SK-N-SH (cell line): ENCODE measurements at regions not wholly inside any gene's neighbourhood (a gene's known extent, or its start where the extent isn't known, plus 50 kb on each side); places are given as distances from the start of the nearest gene placed in this dataset.

Source experiments
- CTCF ChIA-PET: fragments of 300-600, 350-600 bp; formaldehyde crosslinking; extraction: SDS; loops from one replicate; lab custom pipeline; 2021; lab: Yijun Ruan, JAX
- POLR2A ChIA-PET: fragments of 350-600 bp; sonication (Branson Sonifier 250); formaldehyde crosslinking; extraction: SDS; loops from one replicate; lab custom pipeline; 2020; ENCODE audit warnings: antibody characterized with exemption, inconsistent platforms; lab: Yijun Ruan, JAX
- DNase-seq: peaks from one replicate; pipeline ENCODE4 v3.0.0; 2012
- H2AFZ ChIP-seq: fragments of 200-600 bp; sonication (generic); 2 replicates; pipeline ENCODE4 v1.8.1; 2016; ENCODE audit warnings: antibody characterized with exemption, mild to moderate bottlenecking, low read depth
- H3F3A ChIP-seq: fragments of 200-600 bp; sonication (generic); replicated peaks from 2 replicates; pipeline ENCODE3; 2016; ENCODE audit warnings: antibody characterized with exemption, mild to moderate bottlenecking; ENCODE audit not compliant: insufficient read depth
- H3K27ac ChIP-seq, 2 experiments: fragments of 200-500 bp in 1 of 2; fragments of 200-600 bp in 1 of 2; sonication (Bioruptor generic) in 1 of 2; sonication (generic), shearing (Covaris generic) in 1 of 2; 2 replicates each; pipeline versions ENCODE4 v1.5.1 to v1.6.1; 2014 to 2016; ENCODE audit warnings: low read depth in 2 of 2, inconsistent platforms in 1 of 2, low read length in 1 of 2, mild to moderate bottlenecking in 1 of 2, mixed read lengths in 1 of 2
- H3K27me3 ChIP-seq: fragments of 200-600 bp; sonication (generic), shearing (Covaris generic); 2 replicates; pipeline ENCODE4 v1.6.1; 2016; ENCODE audit warnings: mixed run types; ENCODE audit not compliant: insufficient read depth
- H3K36me3 ChIP-seq, 2 experiments: fragments of 200-500 bp in 1 of 2; fragments of 200-600 bp in 1 of 2; sonication (Bioruptor generic) in 1 of 2; sonication (generic) in 1 of 2; replicated peaks in 1 of 2; 2 replicates each; pipeline versions ENCODE3 to v1.5.1; 2014 to 2016; ENCODE audit warnings: low read length in 1 of 2, mild to moderate bottlenecking in 1 of 2; ENCODE audit not compliant: insufficient read depth in 2 of 2, control insufficient read depth in 1 of 2
- H3K4me1 ChIP-seq, 2 experiments: fragments of 200-500 bp in 1 of 2; fragments of 200-600 bp in 1 of 2; sonication (Bioruptor generic) in 1 of 2; sonication (generic), shearing (Covaris generic) in 1 of 2; 2 replicates each; pipeline versions ENCODE4 v1.5.1 to v1.6.1; 2014 to 2016; ENCODE audit warnings: low read depth in 1 of 2, low read length in 1 of 2, mixed run types in 1 of 2; ENCODE audit not compliant: insufficient read depth in 2 of 2, control insufficient read depth in 1 of 2
- H3K4me2 ChIP-seq: fragments of 200-600 bp; sonication (generic), shearing (Covaris generic); 2 replicates; pipeline ENCODE4 v1.6.1; 2017; ENCODE audit warnings: mixed run types
- H3K4me3 ChIP-seq, 2 experiments: fragments of 200-500 bp in 1 of 2; fragments of 200-600 bp in 1 of 2; sonication (Bioruptor generic) in 1 of 2; sonication (generic), shearing (Covaris generic) in 1 of 2; 2 replicates each; pipeline versions ENCODE4 v1.5.1 to v1.8.1; 2014 to 2016; ENCODE audit warnings: low read depth in 2 of 2, inconsistent platforms in 1 of 2, low read length in 1 of 2, mild to moderate bottlenecking in 1 of 2, mixed read lengths in 1 of 2, moderate library complexity in 1 of 2
- H3K79me2 ChIP-seq: fragments of 200-600 bp; sonication (generic); 2 replicates; pipeline ENCODE4 v1.8.1; 2017; ENCODE audit warnings: mild to moderate bottlenecking; ENCODE audit not compliant: insufficient read depth
- H3K9ac ChIP-seq: fragments of 200-600 bp; sonication (generic); 2 replicates; pipeline ENCODE4 v1.6.1; 2017; ENCODE audit warnings: mixed run types
- H3K9me2 ChIP-seq: fragments of 200-600 bp; sonication (generic); 2 replicates; pipeline ENCODE4 v1.6.1; 2017; ENCODE audit warnings: mixed run types
- H3K9me3 ChIP-seq: fragments of 200-600 bp; sonication (generic); 2 replicates; pipeline ENCODE4 v1.6.1; 2017; ENCODE audit warnings: mixed run types, mild to moderate bottlenecking, moderate library complexity
- H4K20me1 ChIP-seq: fragments of 200-600 bp; sonication (generic); 2 replicates; pipeline ENCODE4 v1.6.1; 2017; ENCODE audit warnings: mild to moderate bottlenecking, mixed run types; ENCODE audit not compliant: insufficient read depth
- CHD2 ChIP-seq: fragments of 150-350 bp; IDR thresholded peaks from 2 replicates; pipeline ENCODE4 v1.6.1; 2018; ENCODE audit warnings: low read length; ENCODE audit not compliant: partially characterized antibody
- FOSL2 ChIP-seq: IDR thresholded peaks from 2 replicates; pipeline ENCODE4 v1.4.0; 2012; ENCODE audit warnings: low read depth, mild to moderate bottlenecking, moderate library complexity, borderline replicate concordance
- FOXJ3 ChIP-seq: sonication (generic); formaldehyde crosslinking; IDR thresholded peaks from 2 replicates; pipeline ENCODE4 v1.5.1; 2020; ENCODE audit warnings: mild to moderate bottlenecking, missing genetic modification reagents
- FOXM1 ChIP-seq: IDR thresholded peaks from 2 replicates; pipeline ENCODE4 v1.4.0; 2012; ENCODE audit warnings: low read depth, mild to moderate bottlenecking
- IRF3 ChIP-seq: fragments of 150-350 bp; IDR thresholded peaks from 2 replicates; pipeline ENCODE4 v1.6.1; 2016; ENCODE audit warnings: mild to moderate bottlenecking, low read depth, low read length
- RAD21 ChIP-seq: IDR thresholded peaks from 2 replicates; pipeline ENCODE4 v1.6.1; 2012; ENCODE audit warnings: mild to moderate bottlenecking, low read length
- RFX5 ChIP-seq: IDR thresholded peaks from 2 replicates; pipeline ENCODE4 v1.6.1; 2012; ENCODE audit warnings: mild to moderate bottlenecking, improper control_type of control experiment, low read length
- SMC3 ChIP-seq: IDR thresholded peaks from 2 replicates; pipeline ENCODE4 v1.6.1; 2012; ENCODE audit warnings: low read depth, low read length, improper control_type of control experiment
- ZBTB33 ChIP-seq: IDR thresholded peaks from 2 replicates; pipeline ENCODE4 v1.4.0; 2012; ENCODE audit warnings: low read depth, borderline replicate concordance
- WGBS: methylation state at CpG from one replicate; pipeline ENCODE4 v1.1.6; 2017; ENCODE audit warnings: low lambda C conversion rate; 5-methylcytosine and 5-hydroxymethylcytosine counted together
- TF ChIP-seq, protein P1 (sequence below): IDR thresholded peaks from 2 replicates; pipeline ENCODE4 v1.4.0; 2012; ENCODE audit warnings: low read depth

DNA sequence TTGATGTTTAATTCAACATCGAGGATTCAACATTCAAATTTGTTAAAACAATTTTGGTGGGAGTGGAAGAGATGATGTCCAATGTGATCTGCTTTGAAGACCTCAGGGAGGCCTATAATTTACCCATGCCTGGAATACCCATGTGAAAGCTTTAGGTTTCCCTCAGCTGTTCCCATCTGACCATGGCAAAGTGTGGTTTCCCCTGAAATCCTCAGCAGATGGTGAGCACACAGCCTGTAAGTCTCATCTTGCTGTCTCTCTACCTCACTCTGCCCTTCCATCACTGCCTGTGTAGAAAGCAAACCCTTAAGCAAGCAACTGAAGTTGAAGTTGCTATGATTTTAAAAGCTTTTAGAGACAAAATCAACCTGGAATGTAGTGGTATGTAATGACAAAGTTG is 80.1 kb upstream of the ATF3 start (continued):
- TF ChIP-seq, protein P1, sequence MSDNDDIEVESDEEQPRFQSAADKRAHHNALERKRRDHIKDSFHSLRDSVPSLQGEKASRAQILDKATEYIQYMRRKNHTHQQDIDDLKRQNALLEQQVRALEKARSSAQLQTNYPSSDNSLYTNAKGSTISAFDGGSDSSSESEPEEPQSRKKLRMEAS = no peak
- no peak for TF ChIP-seq FOSL2
- no peak for TF ChIP-seq FOXM1

DNA sequence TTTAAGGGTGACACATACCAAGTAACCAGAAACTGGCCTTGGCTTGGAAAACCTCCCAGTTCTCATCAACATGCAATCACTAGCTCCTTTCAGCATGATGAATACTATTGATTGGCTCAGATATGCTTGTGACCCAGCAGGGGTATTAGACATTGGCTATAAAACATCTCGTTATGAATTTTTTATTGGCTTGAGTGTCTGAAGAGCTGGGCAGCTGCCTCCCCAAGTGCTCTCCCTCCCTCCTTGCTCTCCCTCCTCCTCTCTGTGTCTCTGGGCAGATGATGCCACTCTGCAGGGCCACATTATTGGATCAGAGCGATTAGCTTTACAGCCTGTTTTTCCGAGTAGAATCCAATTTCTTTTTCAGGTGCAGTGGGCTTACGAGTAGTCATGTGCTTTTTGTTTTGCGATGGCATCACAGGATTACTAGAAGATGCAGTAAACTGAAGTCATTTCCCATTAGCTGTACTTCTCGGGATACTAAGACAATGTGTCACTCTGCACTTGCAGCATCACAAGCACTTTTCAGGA is 79.3 kb upstream of the ATF3 start:
- H3K4me1 ChIP-seq = no peaks in the 10 kb centered on the region; a peak in 1 of 4 replicates
- H3K9me2 ChIP-seq = no peaks in the 10 kb centered on the region
- 54% methylated on average over 6 of the region's 6 CpGs for WGBS
- H3K36me3 ChIP-seq = no peaks in the 10 kb centered on the region
- no peaks in the 10 kb centered on the region for H3F3A ChIP-seq
- H3K9me3 ChIP-seq = no peaks in the 10 kb centered on the region
- peaks cover 5% of the 10 kb centered on the region; the same call in 1 of the 2 replicates for H3K27me3 ChIP-seq
- H2AFZ ChIP-seq = no peak overlapping the region
- H3K9ac ChIP-seq = no peak overlapping the region
- H3K27ac ChIP-seq = no peak overlapping the region
- ChIA-PET CTCF (interaction anchor here (1.0 to 1.8 kb wide), 8 partner anchors 11 to 221 kb away, joined by 3 to 7 read pairs (median 4); no protein-coding TSS in a partner anchor), POLR2A (no interaction called here)
- peak; percentile 67 for TF ChIP-seq RFX5
- TF ChIP-seq ZBTB33 = no peak
- no peak overlapping the region for H3K4me3 ChIP-seq
- H3K79me2 ChIP-seq = no peaks in the 10 kb centered on the region
- no peak for DNase-seq
- H4K20me1 ChIP-seq = no peaks in the 10 kb centered on the region
- no peak overlapping the region for H3K4me2 ChIP-seq

DNA sequence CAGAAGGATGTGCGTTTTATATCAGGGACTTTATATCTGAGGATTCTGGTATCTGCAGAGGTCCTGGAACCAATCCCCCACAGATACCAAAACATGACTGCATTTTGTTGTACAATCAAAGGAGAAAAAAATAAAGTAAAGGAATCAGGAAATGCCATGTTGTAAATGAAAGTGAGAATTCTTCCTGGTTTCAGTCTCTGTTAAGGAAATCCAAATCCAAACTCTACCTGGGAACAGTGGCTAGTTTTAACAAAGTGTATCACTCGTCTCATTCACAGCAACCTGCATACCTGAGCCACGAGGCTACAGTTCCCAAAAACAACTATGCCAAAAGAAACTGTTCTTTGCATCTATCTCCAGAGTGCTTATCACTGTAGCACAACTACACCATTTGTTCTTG is 77.3 kb upstream of the ATF3 start:
- H3K9ac ChIP-seq = no peak overlapping the region
- no peaks in the 10 kb centered on the region for H3K36me3 ChIP-seq
- 39% methylated on average over 3 of the region's 3 CpGs for WGBS
- H2AFZ ChIP-seq = no peak overlapping the region
- no peaks in the 10 kb centered on the region; a peak in 1 of 4 replicates for H3K4me1 ChIP-seq
- H3K27me3 ChIP-seq = peaks cover 5% of the 10 kb centered on the region; the same call in 1 of the 2 replicates
- no peak for DNase-seq
- no peak overlapping the region for H3K4me3 ChIP-seq
- H3K4me2 ChIP-seq = no peak overlapping the region
- no peaks in the 10 kb centered on the region for H3K9me3 ChIP-seq
- no peaks in the 10 kb centered on the region for H4K20me1 ChIP-seq
- no peak overlapping the region for H3K27ac ChIP-seq
- no peaks in the 10 kb centered on the region for H3K79me2 ChIP-seq
- H3K9me2 ChIP-seq = no peaks in the 10 kb centered on the region
- H3F3A ChIP-seq = no peaks in the 10 kb centered on the region
- CTCF ChIA-PET = no interaction called here
- TF ChIP-seq FOXM1 (no peak), FOXJ3 (CRISPR knock-in tag) (no peak), RFX5 (no peak), RAD21 (no peak), ZBTB33 (no peak), IRF3 (no peak), CHD2 (no peak), SMC3 (no peak)
- POLR2A ChIA-PET = no interaction called here
